ENCODE measurements at regions not wholly inside any gene's neighbourhood (a gene's known extent, or its start where the extent isn't known, plus 50 kb on each side); places are given as distances from the start of the nearest gene placed in this dataset.
"Not testable (repeated sequence)": the region's sequence is repeated elsewhere in the genome, so short reads cannot be mapped to it uniquely, and the experiment has no call there.

- TF ChIP-seq CTCF (IDR thresholded peaks at IDR 0.05; ENCODE audit: control extremely low read depth in 1 of 3, insufficient read depth in 1 of 3, low read depth in 1 of 3, low read length in 3 of 3); USF2 (IDR thresholded peaks at IDR 0.05; ENCODE audit: low read length); KDM5A (IDR thresholded peaks at IDR 0.05; ENCODE audit: low read length); CBX8 (IDR thresholded peaks at IDR 0.05; ENCODE audit: borderline replicate concordance, low read depth, low read length); POLR2A (IDR thresholded peaks at IDR 0.05; ENCODE audit: control extremely low read depth in 1 of 2, low read depth in 2 of 2, low read length in 2 of 2); POU5F1 (IDR thresholded peaks at IDR 0.05; ENCODE audit: low read depth, low read length); TAF7 (optimal IDR thresholded peaks at IDR 0.05; ENCODE audit: borderline replicate concordance, low read depth, low read length); EP300 (IDR thresholded peaks at IDR 0.05; ENCODE audit: borderline replicate concordance in 1 of 2, low read depth in 2 of 2, low read length in 2 of 2); RFX5 (IDR thresholded peaks at IDR 0.05; ENCODE audit: borderline replicate concordance, low read depth, low read length); SIN3A (conservative IDR thresholded peaks at IDR 0.05 in 1 of 2, IDR thresholded peaks at IDR 0.05 in 1 of 2; ENCODE audit: low read depth in 1 of 2, low read length in 2 of 2); SRF (IDR thresholded peaks at IDR 0.05; ENCODE audit: low read depth, low read length); TAF1 (IDR thresholded peaks at IDR 0.05; ENCODE audit: low read depth, low read length); GTF2F1 (IDR thresholded peaks at IDR 0.05; ENCODE audit: borderline replicate concordance, low read depth, low read length): not testable (repeated sequence)
Observed at GRCh38 chr4:118558188-118558587, 127.0 kb upstream of the METTL14 start.
